ENCODE measurements at regions not wholly inside any gene's neighbourhood (a gene's known extent, or its start where the extent isn't known, plus 50 kb on each side); places are given as distances from the start of the nearest gene placed in this dataset.

DNA sequence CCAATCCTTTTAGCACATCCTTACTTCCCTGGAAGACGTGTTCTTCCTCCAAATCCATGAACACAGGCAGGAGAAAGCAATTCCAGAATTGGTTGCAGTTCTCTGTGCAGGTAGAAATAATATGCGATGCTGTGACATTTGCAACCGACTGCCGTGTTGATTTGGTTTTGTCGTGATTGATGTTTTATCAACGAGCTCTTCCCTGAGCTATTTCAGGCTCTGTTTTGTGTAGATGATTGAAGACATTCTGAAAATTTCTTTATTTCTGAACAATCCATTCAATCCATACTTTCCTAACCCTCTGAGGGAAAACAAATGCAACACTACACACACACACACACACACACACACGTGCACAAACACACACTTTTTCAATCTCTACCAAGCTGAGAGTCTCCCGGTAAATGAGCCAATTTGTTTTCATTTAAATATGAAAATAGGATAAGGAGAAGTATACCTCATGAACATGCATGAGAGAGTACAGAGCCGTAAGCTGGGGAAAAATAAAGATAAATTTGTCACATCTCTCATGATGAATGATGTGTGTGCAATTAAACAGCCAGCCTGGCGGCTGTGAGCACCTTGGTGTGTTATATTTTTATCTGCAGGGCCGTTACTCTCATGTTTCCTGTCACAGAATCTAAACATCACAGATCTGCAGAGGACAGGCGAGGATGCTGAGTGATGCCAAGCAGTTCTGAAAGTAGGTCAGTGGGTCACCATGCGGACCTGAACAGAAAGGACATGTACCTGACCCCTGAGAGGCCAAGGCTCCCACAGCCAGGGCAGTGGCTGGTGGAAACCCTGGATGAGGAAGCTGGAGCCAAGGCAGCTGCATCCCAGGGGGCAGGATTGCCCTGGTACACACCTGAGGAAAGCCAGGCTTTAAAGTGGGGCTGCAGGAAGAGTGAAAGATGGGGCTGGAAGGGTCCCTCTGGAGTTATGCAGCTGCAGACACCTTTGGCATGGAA is 64.8 kb downstream of the PDCL3 start:
- Histone ChIP-seq H3K27me3 (no peaks in the 10 kb centered on the region), H3K27ac (no peak overlapping the region), H3K4me3 (no peak overlapping the region), H3K36me3 (no peaks in the 10 kb centered on the region), H3K4me1 (ENCODE audit: low read depth) (no peaks in the 10 kb centered on the region), H3K9me3 (ENCODE audit: low read depth) (no peaks in the 10 kb centered on the region)
- TF ChIP-seq, protein P1, sequence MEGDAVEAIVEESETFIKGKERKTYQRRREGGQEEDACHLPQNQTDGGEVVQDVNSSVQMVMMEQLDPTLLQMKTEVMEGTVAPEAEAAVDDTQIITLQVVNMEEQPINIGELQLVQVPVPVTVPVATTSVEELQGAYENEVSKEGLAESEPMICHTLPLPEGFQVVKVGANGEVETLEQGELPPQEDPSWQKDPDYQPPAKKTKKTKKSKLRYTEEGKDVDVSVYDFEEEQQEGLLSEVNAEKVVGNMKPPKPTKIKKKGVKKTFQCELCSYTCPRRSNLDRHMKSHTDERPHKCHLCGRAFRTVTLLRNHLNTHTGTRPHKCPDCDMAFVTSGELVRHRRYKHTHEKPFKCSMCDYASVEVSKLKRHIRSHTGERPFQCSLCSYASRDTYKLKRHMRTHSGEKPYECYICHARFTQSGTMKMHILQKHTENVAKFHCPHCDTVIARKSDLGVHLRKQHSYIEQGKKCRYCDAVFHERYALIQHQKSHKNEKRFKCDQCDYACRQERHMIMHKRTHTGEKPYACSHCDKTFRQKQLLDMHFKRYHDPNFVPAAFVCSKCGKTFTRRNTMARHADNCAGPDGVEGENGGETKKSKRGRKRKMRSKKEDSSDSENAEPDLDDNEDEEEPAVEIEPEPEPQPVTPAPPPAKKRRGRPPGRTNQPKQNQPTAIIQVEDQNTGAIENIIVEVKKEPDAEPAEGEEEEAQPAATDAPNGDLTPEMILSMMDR (IDR thresholded peaks at IDR 0.05; ENCODE audit: low read depth, low read length), result no peak
- no peak for DNase-seq (ENCODE audit: low read depth in 1 of 2, low spot score in 1 of 2)

DNA sequence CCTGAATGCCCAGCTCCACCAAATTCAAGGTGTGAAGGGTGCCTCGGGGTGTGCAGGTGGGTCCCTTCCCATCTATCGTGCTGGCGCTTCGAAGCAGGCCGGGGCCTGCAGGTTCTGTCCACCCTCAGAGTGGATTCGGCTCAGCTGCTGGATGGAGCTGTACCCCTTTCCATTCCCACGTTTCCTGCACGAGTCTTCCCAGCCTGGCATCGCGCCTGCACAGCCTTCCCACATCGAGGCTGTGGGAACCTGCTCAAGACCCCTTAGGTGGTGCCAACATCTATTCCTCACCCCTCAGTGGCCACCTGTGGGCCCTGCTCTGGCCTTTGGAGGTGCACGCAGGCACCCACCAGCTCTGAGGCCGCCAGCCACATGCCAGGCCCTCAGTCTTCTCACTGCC is 65.7 kb downstream of the PDCL3 start:
- Histone ChIP-seq H3K4me3 (no peak overlapping the region), H3K9me3 (ENCODE audit: low read depth) (no peaks in the 10 kb centered on the region), H3K4me1 (ENCODE audit: low read depth) (no peaks in the 10 kb centered on the region), H3K27ac (no peak overlapping the region), H3K36me3 (no peaks in the 10 kb centered on the region), H3K27me3 (no peaks in the 10 kb centered on the region)
- DNase-seq (ENCODE audit: low read depth in 1 of 2, low spot score in 1 of 2), result no peak
- TF ChIP-seq, protein P1 (IDR thresholded peaks at IDR 0.05; ENCODE audit: low read depth, low read length), result no peak

DNA sequence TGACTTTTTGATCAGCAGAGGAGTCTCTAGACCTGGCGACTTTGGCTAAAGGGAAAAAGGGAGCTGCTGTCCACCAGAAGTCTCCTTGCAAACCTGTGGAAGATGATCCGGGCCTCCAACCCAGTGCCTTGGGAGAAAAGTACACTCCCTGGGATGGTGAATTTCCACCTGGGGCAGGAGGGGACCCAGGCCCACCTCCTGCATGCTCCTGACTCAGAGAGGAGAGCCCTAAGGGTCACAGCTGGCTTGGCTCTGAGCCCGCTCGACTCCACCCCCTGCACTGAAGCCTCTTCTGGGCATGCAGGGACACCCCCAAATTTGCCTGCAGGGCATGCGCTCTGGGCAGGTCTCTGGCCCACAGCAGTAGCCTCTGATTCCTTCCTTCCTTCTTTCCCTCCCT is 66.5 kb downstream of the PDCL3 start:
- TF ChIP-seq, protein P1 (IDR thresholded peaks at IDR 0.05; ENCODE audit: low read depth, low read length), result no peak
- Histone ChIP-seq H3K4me3 (no peak overlapping the region), H3K4me1 (ENCODE audit: low read depth) (no peaks in the 10 kb centered on the region), H3K9me3 (ENCODE audit: low read depth) (no peaks in the 10 kb centered on the region), H3K36me3 (no peaks in the 10 kb centered on the region), H3K27me3 (no peaks in the 10 kb centered on the region), H3K27ac (no peak overlapping the region)
- no peak for DNase-seq (ENCODE audit: low read depth in 1 of 2, low spot score in 1 of 2)

DNA sequence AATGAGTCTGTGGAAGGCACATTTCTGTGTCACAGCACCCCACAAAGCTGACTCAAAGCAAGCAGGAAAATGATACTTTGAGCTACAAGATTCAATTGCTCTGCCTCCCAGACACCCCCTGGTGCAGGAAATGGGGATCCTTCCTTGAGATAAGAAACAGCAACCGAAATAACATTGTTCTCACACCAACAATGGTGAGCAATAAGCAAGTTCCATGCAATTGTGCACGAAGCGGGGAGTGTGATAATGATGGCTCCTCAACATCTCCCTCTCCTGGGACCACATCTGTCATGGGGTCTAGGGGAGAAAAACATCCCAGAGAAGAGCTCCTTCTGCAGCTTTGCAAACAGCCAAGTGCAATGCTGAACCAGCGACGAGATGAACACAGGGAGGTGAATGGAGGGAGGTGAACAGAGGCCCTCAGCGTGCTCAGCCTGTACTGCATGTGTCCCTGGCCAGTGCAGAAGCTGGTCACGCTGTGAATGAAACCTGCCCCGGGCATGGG is 67.7 kb downstream of the PDCL3 start:
- no peaks in the 10 kb centered on the region for H3K27me3 ChIP-seq
- DNase-seq (ENCODE audit: low read depth in 1 of 2, low spot score in 1 of 2), result no peak

DNA sequence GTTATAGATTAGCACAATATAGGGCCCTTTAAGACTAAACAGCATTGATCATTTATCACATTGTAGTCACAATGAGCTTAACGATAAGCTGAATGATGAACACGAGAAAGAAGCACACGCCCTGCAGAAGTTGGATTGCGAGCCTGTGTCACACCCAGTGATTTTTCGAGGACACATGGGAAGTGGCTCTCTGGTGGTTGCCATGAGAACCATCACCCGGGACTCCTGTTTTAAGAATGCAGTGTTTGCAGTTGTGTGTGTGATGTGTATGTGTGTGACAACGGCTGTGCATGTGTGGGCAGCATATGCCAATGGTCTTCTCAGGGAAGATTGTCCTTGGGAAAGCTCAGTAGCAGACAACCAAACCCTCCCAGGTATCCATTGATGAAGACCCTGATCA is 69.2 kb downstream of the PDCL3 start:
- H3K4me1 ChIP-seq (ENCODE audit: low read depth), result no peaks in the 10 kb centered on the region
- no peaks in the 10 kb centered on the region for H3K27me3 ChIP-seq
- no peak overlapping the region for H3K4me3 ChIP-seq
- no peaks in the 10 kb centered on the region for H3K36me3 ChIP-seq
- no peak for DNase-seq (ENCODE audit: low read depth in 1 of 2, low spot score in 1 of 2)
- TF ChIP-seq, protein P1 (IDR thresholded peaks at IDR 0.05; ENCODE audit: low read depth, low read length), result no peak
- H3K9me3 ChIP-seq (ENCODE audit: low read depth), result no peaks in the 10 kb centered on the region
- H3K27ac ChIP-seq, result no peak overlapping the region

More for the DNA sequence above, 67.7 kb downstream of the PDCL3 start:
- Histone ChIP-seq H3K36me3 (no peaks in the 10 kb centered on the region), H3K9me3 (ENCODE audit: low read depth) (no peaks in the 10 kb centered on the region), H3K4me3 (no peak overlapping the region), H3K4me1 (ENCODE audit: low read depth) (no peaks in the 10 kb centered on the region), H3K27ac (no peak overlapping the region)
- TF ChIP-seq, protein P1 (IDR thresholded peaks at IDR 0.05; ENCODE audit: low read depth, low read length), result no peak
